ENCODE measurements at regions not wholly inside any gene's neighbourhood (a gene's known extent, or its start where the extent isn't known, plus 50 kb on each side); places are given as distances from the start of the nearest gene placed in this dataset.
"Not testable (repeated sequence)": the region's sequence is repeated elsewhere in the genome, so short reads cannot be mapped to it uniquely, and the experiment has no call there.

GRCh38 chr3:102307442-102307841, 127.4 kb upstream of the ZPLD1 start:
- intact Hi-C loops (cut with DNase I) = no loop called here
- DNase-seq (ENCODE audit: low spot score) = no peak

- intact Hi-C loops (cut with DNase I) = no loop called here
- DNase-seq (ENCODE audit: low spot score) = no peak
These were observed 105.7 kb upstream of the ZPLD1 start for GRCh38 chr3:102329066-102329465.

DNA sequence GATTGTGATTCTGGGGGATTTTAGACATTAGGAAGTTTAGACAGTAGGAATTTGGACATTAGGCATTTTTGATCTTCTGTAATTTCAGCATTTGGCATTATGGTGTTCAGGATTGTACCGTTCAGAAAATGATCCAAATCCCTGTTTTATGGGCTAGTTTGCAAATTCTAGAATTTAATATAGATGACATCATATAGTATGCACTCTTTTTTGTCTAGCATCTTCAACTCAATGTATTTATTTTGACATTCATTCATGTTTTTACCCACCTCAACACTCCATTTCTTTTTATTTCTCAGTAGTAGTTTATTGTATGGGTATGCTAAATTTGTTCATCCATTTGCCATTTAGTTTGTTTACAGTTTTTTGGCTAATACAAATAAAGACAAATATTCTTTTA, 105.3 kb upstream of the ZPLD1 start:
- intact Hi-C loops (cut with DNase I) = no loop called here

DNA sequence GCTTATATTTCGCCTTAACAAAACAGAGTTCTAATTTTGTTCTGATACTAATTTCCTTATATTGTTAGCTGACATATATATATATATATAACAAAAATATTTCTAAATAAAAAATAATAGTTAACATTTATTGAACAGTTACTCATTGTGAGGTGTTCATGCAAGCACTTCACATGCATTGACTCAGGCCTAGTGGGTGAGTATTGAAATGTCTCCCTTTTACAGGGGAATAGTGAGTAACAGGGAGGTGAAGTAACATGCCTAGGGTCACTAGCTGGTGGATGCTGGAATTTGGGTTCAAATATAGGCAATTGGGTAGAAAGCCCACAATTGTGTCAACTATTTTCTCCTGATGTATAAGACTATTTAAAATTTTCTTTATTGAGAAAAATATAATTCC, 102.6 kb upstream of the ZPLD1 start:
- intact Hi-C loops (cut with DNase I) = no loop called here
- DNase-seq (ENCODE audit: low spot score) = no peak

More for the DNA sequence above, 105.3 kb upstream of the ZPLD1 start:
- no peak for DNase-seq (ENCODE audit: low spot score)

DNA sequence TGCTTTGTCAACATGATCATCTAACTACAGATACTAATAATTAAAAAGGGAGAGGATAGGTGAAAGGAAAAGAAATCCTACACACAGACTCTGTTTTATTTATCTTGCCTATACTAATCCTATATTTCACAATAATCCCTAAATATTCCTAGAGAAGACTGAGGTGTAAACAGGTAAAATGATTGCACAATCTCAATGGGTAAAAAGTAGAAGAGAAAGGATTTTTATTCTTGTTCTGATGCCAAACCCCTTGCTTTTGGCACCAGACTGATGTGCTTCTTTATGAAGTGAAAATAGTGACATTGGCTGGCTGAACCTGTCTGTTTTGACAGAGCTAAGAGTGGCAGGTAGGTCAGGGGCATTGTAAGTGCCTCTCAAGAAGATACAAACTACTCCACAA, 101.9 kb upstream of the ZPLD1 start:
- DNase-seq (ENCODE audit: low spot score) = no peak
- intact Hi-C loops (cut with DNase I) = no loop called here

GRCh38 chr3:102336130-102336529, 98.7 kb upstream of the ZPLD1 start:
- DNase-seq (ENCODE audit: low spot score) = no peak
- intact Hi-C loops (cut with DNase I) = no loop called here

DNA sequence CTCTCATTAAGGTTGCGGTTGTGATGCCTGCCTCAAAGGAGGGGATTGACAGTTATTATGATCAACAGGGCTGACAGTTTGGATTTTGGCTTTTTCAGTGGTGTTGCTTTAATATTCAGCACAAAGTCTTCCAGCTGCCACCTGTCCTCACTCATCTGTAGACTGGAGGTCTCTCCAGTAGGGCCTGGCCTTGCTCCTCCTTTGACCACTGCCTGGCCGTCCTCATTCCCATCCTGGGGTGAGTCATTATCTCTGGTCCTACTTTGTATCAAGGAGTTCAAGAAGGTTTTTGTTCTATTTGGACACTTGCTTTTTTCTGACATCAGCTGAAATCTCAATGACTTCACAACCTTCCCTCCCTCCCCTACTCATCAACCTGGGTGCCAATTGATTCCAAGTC, 95.1 kb upstream of the ZPLD1 start:
- DNase-seq (ENCODE audit: low spot score) = no peak
- intact Hi-C loops (cut with DNase I) = no loop called here

- intact Hi-C loops (cut with DNase I) = no loop called here
- no peak for DNase-seq (ENCODE audit: low spot score)
These were observed 87.9 kb upstream of the ZPLD1 start for GRCh38 chr3:102346897-102347296.

GRCh38 chr3:102348904-102349303, 85.9 kb upstream of the ZPLD1 start:
- DNase-seq (ENCODE audit: low spot score) = no peak
- intact Hi-C loops (cut with DNase I) = no loop called here

- DNase-seq (ENCODE audit: low spot score) = no peak
- intact Hi-C loops (cut with DNase I) = no loop called here
These were observed 81.7 kb upstream of the ZPLD1 start for GRCh38 chr3:102353148-102353547.

- DNase-seq (ENCODE audit: low spot score) = no peak
- intact Hi-C loops (cut with DNase I) = no loop called here
These were observed 81.0 kb upstream of the ZPLD1 start for GRCh38 chr3:102353805-102354204.

GRCh38 chr3:102354818-102355515, 79.8 kb upstream of the ZPLD1 start:
- intact Hi-C loops (cut with DNase I) = no loop called here

DNA sequence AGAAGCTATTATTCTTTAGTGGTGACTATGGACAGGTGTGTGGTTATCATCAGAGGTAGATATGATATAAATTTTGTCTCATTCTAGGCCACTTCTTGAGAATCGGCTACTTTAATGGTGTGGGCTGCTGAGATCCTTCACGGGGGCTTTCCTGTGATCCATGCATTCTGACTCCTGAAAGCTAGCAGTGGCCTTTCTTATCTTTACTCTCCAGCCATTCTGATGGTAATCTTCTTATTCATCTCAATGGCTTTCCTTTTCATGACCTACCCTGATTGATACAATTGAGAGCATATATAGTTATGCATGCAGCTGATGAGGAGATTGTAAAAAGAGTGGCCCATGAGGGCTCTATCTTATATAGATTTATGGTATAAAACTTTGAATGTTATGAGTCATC, 78.3 kb upstream of the ZPLD1 start:
- intact Hi-C loops (cut with DNase I) = no loop called here
- no peak for DNase-seq (ENCODE audit: low spot score)

More at GRCh38 chr3:102354818-102355515, 79.8 kb upstream of the ZPLD1 start:
- DNase-seq (ENCODE audit: low spot score) = no peak

GRCh38 chr3:102357313-102357712, 77.5 kb upstream of the ZPLD1 start:
- DNase-seq (ENCODE audit: low spot score); intact Hi-C loops (cut with DNase I): not testable (repeated sequence)

GRCh38 chr3:102360183-102360860, 74.5 kb upstream of the ZPLD1 start:
- no peak for DNase-seq (ENCODE audit: low spot score)
- intact Hi-C loops (cut with DNase I) = no loop called here

DNA sequence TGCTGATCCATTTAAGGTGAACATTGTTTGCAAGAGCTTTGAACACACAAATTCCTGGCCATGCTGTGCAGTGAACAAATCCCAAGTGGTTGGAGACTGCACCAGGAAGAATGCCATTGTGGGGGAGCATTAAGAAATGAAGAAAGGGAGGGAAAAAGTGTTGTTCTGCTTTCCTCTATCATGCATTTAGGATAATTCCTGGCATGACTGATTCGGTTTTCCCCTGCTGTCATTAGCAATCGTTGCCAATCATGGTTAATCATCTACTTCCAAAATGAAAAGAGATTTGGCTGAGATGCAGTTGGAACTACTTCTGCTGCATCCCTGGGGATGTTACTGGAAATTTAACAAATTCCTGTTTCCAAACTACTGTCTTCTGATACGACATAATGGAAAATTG, 73.7 kb upstream of the ZPLD1 start:
- intact Hi-C loops (cut with DNase I) = no loop called here
- no peak for DNase-seq (ENCODE audit: low spot score)

DNA sequence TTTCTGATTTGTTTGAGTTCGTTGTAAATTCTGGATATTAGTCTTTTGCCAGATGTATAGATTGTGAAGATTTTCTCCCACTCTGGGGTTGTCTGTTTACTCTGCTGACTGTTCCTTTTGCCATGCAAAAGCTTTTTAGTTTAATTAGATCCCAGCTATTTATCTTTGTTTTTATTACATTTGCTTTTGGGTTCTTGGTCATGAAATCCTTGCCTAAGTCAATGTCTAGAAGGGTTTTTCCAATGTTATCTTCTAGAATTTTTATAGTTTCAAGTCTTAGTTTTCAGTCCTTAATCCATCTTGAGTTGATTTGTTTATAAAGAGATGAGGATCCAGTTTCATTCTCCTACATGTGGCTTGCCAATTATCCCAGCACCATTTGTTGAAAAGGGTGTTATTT, 68.7 kb upstream of the ZPLD1 start:
- intact Hi-C loops (cut with DNase I); DNase-seq (ENCODE audit: low spot score): not testable (repeated sequence)

DNA sequence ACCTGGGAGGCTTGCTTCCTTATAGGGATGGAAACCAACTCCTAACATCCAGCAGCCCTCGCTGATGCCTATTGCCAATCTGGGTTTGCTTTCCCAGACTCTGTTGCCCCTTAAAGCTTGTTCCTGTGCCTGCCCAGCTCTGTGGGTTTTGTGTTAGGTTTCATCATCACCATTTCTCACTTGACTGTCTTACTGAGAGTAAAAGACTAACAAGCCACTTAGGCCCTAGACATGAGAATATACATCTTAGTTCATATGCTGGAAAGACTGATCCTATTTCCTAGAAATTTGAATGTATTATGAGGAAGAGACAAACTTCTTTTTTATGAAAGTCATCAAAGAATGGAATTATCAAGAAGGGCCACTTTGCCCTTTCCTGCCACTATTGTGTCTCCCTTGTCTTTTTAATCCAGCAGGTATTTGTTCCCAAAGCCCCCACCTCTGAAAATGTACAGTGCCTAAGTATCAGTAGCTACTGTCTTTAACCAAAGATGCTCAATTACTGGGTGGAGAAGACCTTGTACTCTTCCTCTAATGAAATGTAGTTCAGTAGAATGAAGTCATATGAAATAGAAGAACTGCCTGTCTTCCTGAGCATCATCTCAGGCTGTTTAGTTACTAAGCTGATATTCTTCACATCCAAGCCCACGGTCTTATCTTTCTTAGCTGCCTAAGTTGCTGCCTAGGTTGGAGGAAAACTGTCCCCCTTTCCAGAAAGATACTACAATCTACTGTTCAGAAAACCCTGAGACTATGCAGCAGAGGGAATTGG, 59.8 kb upstream of the ZPLD1 start:
- intact Hi-C loops (cut with DNase I) = no loop called here
- DNase-seq (ENCODE audit: low spot score) = no peak

GRCh38 chr3:102378216-102378615, 56.6 kb upstream of the ZPLD1 start:
- intact Hi-C loops (cut with DNase I) = no loop called here
- no peak for DNase-seq (ENCODE audit: low spot score)

GRCh38 chr3:102382201-102382600, 52.6 kb upstream of the ZPLD1 start:
- intact Hi-C loops (cut with DNase I); DNase-seq (ENCODE audit: low spot score): not testable (repeated sequence)

Measured in posterior vena cava (tissue), 2 donors.